ENCODE measurements at regions not wholly inside any gene's neighbourhood (a gene's known extent, or its start where the extent isn't known, plus 50 kb on each side); places are given as distances from the start of the nearest gene placed in this dataset.

DNA sequence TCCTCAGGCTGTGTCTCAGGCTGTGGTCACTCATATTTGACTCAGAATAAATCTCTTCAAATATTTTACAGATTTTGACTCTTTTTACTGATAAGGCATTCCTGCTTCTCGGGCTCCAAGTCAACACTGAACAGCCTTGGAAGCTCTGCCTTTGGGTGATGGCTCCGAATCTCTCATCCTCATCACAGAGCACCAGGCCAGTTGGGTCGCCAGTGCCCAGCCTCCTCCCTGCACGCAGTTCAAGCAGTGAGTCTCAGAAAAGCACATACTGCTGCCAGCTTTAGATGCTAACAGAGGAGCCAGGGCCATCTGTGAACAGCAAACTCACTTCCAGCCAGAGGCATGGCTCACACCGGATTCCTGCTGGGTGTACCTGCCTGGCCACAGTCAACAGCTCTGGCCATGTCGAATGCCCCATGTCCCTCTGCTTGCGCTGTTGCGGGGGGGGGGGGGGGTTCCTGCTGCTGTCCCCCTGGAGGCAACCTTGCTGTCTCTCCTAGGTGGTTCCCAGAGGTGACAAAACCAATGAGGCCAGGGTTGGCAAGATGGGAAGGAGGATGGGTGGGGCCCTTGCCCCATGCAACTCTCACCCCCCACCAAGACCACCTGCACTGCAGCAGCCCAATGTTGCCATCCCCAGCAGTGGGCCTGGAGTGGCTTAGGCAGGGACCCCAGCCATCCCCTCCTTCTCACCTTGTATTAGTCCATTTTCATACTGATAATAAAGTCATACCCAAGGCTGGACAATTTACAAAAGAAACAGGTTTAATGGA is 248.8 kb downstream of the ERMARD start:
- DNase-seq (ENCODE audit: low read depth), result no peak
- no peak overlapping the region for H3K4me3 ChIP-seq (ENCODE audit: low read depth, low read length)
- TF ChIP-seq POLR2A (IDR thresholded peaks at IDR 0.05; ENCODE audit: extremely low read depth, insufficient read length), result no peak
- TF ChIP-seq, protein P1, sequence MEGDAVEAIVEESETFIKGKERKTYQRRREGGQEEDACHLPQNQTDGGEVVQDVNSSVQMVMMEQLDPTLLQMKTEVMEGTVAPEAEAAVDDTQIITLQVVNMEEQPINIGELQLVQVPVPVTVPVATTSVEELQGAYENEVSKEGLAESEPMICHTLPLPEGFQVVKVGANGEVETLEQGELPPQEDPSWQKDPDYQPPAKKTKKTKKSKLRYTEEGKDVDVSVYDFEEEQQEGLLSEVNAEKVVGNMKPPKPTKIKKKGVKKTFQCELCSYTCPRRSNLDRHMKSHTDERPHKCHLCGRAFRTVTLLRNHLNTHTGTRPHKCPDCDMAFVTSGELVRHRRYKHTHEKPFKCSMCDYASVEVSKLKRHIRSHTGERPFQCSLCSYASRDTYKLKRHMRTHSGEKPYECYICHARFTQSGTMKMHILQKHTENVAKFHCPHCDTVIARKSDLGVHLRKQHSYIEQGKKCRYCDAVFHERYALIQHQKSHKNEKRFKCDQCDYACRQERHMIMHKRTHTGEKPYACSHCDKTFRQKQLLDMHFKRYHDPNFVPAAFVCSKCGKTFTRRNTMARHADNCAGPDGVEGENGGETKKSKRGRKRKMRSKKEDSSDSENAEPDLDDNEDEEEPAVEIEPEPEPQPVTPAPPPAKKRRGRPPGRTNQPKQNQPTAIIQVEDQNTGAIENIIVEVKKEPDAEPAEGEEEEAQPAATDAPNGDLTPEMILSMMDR (IDR thresholded peaks at IDR 0.05; ENCODE audit: low read depth, low read length), result no peak
- TF ChIP-seq, protein P2, sequence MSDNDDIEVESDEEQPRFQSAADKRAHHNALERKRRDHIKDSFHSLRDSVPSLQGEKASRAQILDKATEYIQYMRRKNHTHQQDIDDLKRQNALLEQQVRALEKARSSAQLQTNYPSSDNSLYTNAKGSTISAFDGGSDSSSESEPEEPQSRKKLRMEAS (IDR thresholded peaks at IDR 0.05; ENCODE audit: low read depth, low read length), result no peak
- no peak for TF ChIP-seq MYC (IDR thresholded peaks at IDR 0.05; ENCODE audit: low read depth, low read length)

DNA sequence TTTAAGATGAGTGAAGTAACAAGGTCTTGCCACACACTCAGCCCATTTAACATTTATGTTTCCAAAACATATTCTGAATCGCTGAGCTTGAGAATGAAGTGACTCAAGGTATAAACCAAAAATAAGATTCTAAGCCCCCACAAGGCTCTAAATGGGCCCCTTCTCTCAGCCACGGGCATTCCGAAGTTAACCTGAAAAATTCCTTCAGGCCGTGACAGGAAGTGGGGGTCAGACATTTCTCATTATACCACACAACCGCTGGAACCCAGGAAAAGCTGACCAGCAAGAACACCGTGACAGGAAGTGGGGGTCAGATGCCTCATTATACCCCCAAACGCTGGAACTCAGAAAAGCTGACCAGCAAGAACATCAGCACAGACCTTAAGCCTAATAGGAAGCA is 247.9 kb downstream of the ERMARD start:
- DNase-seq (ENCODE audit: low read depth), result no peak
- H3K4me3 ChIP-seq (ENCODE audit: low read depth, low read length), result no peak overlapping the region
- no peak for TF ChIP-seq POLR2A (IDR thresholded peaks at IDR 0.05; ENCODE audit: extremely low read depth, insufficient read length)
- TF ChIP-seq, protein P1 (IDR thresholded peaks at IDR 0.05; ENCODE audit: low read depth, low read length), result no peak
- TF ChIP-seq, protein P2 (IDR thresholded peaks at IDR 0.05; ENCODE audit: low read depth, low read length), result no peak

DNA sequence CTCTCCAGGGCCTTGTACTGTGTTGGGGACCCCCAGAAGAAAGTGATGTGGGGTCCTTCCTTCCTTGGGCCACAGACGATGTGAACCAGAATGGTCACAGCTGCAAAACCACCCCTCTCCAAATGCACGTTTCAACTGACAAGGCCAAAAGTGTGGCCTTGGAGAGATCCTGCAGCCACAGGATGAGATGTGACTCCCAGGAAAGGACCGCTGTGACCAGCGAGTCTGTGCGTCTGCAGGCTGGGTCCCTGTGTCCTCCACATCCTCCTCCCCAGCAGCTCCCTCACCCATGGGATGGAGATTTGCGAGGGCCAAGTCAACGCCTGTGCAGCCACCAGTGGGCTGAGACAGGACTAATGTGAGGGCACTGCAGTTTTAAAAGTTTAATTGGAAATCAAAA is 247.0 kb downstream of the ERMARD start:
- H3K4me3 ChIP-seq (ENCODE audit: low read depth, low read length), result no peak overlapping the region
- TF ChIP-seq, protein P2 (IDR thresholded peaks at IDR 0.05; ENCODE audit: low read depth, low read length), result no peak
- TF ChIP-seq POLR2A (IDR thresholded peaks at IDR 0.05; ENCODE audit: extremely low read depth, insufficient read length) (no peak), MYC (IDR thresholded peaks at IDR 0.05; ENCODE audit: low read depth, low read length) (no peak)
- TF ChIP-seq, protein P1 (IDR thresholded peaks at IDR 0.05; ENCODE audit: low read depth, low read length), result no peak

DNA sequence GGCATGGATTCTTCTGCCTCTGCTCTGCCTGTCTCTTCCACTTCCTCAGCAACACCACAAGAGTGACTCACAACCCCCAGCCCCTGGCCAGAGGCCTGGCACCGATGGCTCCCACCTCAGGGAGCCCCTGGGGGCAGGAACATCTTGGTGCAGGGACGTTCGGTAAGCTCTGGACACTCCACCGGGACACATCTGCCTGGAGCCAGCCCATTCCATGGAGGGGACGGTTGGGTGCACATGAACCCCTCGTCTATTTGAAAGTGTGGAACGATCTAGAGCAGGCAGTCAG is 246.5 kb downstream of the ERMARD start:
- TF ChIP-seq, protein P2 (IDR thresholded peaks at IDR 0.05; ENCODE audit: low read depth, low read length), result no peak
- no peak for TF ChIP-seq POLR2A (IDR thresholded peaks at IDR 0.05; ENCODE audit: extremely low read depth, insufficient read length)
- no peak for TF ChIP-seq MYC (IDR thresholded peaks at IDR 0.05; ENCODE audit: low read depth, low read length)
- TF ChIP-seq, protein P1 (IDR thresholded peaks at IDR 0.05; ENCODE audit: low read depth, low read length), result no peak
- DNase-seq (ENCODE audit: low read depth), result peak; percentile 91
- H3K4me3 ChIP-seq (ENCODE audit: low read depth, low read length), result peak overlapping the region; percentile 3

More for the DNA sequence above, 247.0 kb downstream of the ERMARD start:
- no peak for DNase-seq (ENCODE audit: low read depth)

DNA sequence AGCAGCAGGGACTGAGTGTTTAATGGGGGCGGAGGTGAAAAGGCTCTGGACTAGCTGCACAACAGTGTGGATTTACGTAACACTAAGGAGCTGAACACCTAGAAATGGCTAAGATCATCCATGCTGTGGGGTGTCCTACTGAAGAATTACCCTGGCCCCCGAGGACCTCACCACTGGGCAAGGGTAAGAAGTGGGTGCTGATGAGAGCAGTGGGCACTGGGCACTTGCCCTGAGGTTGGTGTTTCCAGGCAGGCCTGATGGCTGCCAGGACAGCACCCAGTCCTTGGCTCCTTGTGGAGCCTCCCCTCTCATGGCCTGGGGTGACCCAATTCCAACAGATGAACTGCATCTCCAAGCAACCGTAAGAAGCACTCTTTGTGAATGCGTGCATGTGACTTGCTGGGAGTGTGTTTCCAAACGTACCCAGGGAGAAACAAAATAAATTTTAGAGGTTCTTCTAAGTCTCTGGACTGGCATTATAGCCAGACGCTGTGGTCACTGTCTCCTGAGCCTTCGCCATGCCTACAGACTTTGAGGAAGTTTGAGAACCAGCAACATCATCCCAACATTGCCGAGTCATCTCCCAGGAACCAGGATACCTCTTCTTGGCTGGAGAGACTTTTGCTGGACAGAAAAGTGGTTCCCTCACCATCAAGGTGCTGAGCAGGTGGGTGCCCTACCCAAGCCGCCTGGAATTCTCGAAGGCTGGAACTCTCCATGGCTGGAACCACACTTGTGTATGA is 245.9 kb downstream of the ERMARD start:
- peak; percentile 81 for DNase-seq (ENCODE audit: low read depth)
- peak overlapping the region; percentile 3 for H3K4me3 ChIP-seq (ENCODE audit: low read depth, low read length)
- TF ChIP-seq, protein P2 (IDR thresholded peaks at IDR 0.05; ENCODE audit: low read depth, low read length), result no peak
- TF ChIP-seq POLR2A (IDR thresholded peaks at IDR 0.05; ENCODE audit: extremely low read depth, insufficient read length) (no peak), MYC (IDR thresholded peaks at IDR 0.05; ENCODE audit: low read depth, low read length) (no peak)
- TF ChIP-seq, protein P1 (IDR thresholded peaks at IDR 0.05; ENCODE audit: low read depth, low read length), result no peak
